H9 (cell line): ENCODE measurements at regions not wholly inside any gene's neighbourhood (a gene's known extent, or its start where the extent isn't known, plus 50 kb on each side); places are given as distances from the start of the nearest gene placed in this dataset.

Experiments
- DNase-seq: peaks from one replicate; pipeline ENCODE4 v3.0.0-alpha.2; 2017
- H2AFZ ChIP-seq: one replicate; pipeline ENCODE4 v1.6.1; 2013; ENCODE audit warnings: mild to moderate bottlenecking, low read length, control low read depth, moderate library complexity
- H2AK5ac ChIP-seq: 2 replicates; pipeline ENCODE4 v1.6.1; 2013; ENCODE audit warnings: low read length, control low read depth, mixed read lengths; ENCODE audit not compliant: insufficient read length
- H2BK120ac ChIP-seq: one replicate; pipeline ENCODE4 v1.6.1; 2013; ENCODE audit warnings: low read depth, mild to moderate bottlenecking, low read length, control low read depth, inconsistent platforms; ENCODE audit not compliant: poor library complexity, severe bottlenecking
- H2BK12ac ChIP-seq: 2 replicates; pipeline ENCODE4 v1.6.1; 2013; ENCODE audit warnings: low read length, control low read depth, mixed read lengths, low read depth; ENCODE audit not compliant: insufficient read length
- H2BK15ac ChIP-seq: 2 replicates; pipeline ENCODE4 v1.6.1; 2013; ENCODE audit warnings: low read depth, low read length, control low read depth
- H2BK20ac ChIP-seq: one replicate; pipeline ENCODE4 v1.6.1; 2013; ENCODE audit warnings: low read depth, mild to moderate bottlenecking, low read length, control low read depth, inconsistent platforms; ENCODE audit not compliant: poor library complexity, severe bottlenecking
- H2BK5ac ChIP-seq: 2 replicates; pipeline ENCODE4 v1.6.1; 2013; ENCODE audit warnings: low read length, control low read depth, mixed read lengths; ENCODE audit not compliant: insufficient read length
- H3K14ac ChIP-seq: 2 replicates; pipeline ENCODE4 v1.6.1; 2013; ENCODE audit warnings: low read length, control low read depth; ENCODE audit not compliant: insufficient read depth
- H3K18ac ChIP-seq: 2 replicates; pipeline ENCODE4 v1.6.1; 2013; ENCODE audit warnings: low read depth, mild to moderate bottlenecking, mixed read lengths, low read length, control low read depth; ENCODE audit not compliant: insufficient read length
- H3K23ac ChIP-seq: 2 replicates; pipeline ENCODE4 v1.6.1; 2013; ENCODE audit warnings: low read length, control low read depth, mixed read lengths, low read depth; ENCODE audit not compliant: insufficient read length
- H3K23me2 ChIP-seq: 2 replicates; pipeline ENCODE4 v1.6.1; 2013; ENCODE audit warnings: low read depth, mild to moderate bottlenecking, mixed read lengths, low read length, control low read depth; ENCODE audit not compliant: insufficient read length, poor library complexity, severe bottlenecking
- H3K27ac ChIP-seq: 2 replicates; pipeline ENCODE4 v1.5.1; 2013; ENCODE audit warnings: low read length, control low read depth, mixed read lengths, low read depth; ENCODE audit not compliant: insufficient read length
- H3K27me3 ChIP-seq: 2 replicates; pipeline ENCODE4 v1.6.1; 2013; ENCODE audit warnings: low read length, control low read depth, inconsistent platforms; ENCODE audit not compliant: insufficient read depth
- H3K4ac ChIP-seq: 2 replicates; pipeline ENCODE4 v1.6.1; 2013; ENCODE audit warnings: low read depth, mild to moderate bottlenecking, control low read depth, inconsistent platforms, low read length, moderate library complexity
- H3K4me1 ChIP-seq: 2 replicates; pipeline ENCODE4 v1.6.1; 2013; ENCODE audit warnings: low read length, control low read depth, inconsistent platforms; ENCODE audit not compliant: insufficient read depth
- H3K4me2 ChIP-seq: 2 replicates; pipeline ENCODE4 v1.6.1; 2013; ENCODE audit warnings: low read length, control low read depth, mixed read lengths; ENCODE audit not compliant: insufficient read length, insufficient read depth
- H3K56ac ChIP-seq: 2 replicates; pipeline ENCODE4 v1.6.1; 2013; ENCODE audit warnings: low read depth, mild to moderate bottlenecking, mixed read lengths, low read length, control low read depth; ENCODE audit not compliant: insufficient read length
- H3K79me1 ChIP-seq: 2 replicates; pipeline ENCODE4 v1.6.1; 2013; ENCODE audit warnings: low read depth, mild to moderate bottlenecking, moderate library complexity, low read length, control low read depth, inconsistent platforms; ENCODE audit not compliant: insufficient read depth, poor library complexity, severe bottlenecking
- H3K79me2 ChIP-seq: 2 replicates; pipeline ENCODE4 v1.6.1; 2013; ENCODE audit warnings: low read length, control low read depth, inconsistent platforms; ENCODE audit not compliant: insufficient read depth
- H3K9ac ChIP-seq: 2 replicates; pipeline ENCODE4 v1.6.1; 2013; ENCODE audit warnings: low read length, control low read depth, mixed read lengths; ENCODE audit not compliant: insufficient read length; ENCODE audit errors: extremely low read depth
- H3K9me3 ChIP-seq: one replicate; pipeline ENCODE4 v1.6.1; 2013; ENCODE audit warnings: low read depth, low read length, inconsistent platforms; ENCODE audit not compliant: control insufficient read depth
- H3T11ph ChIP-seq: one replicate; pipeline ENCODE4 v1.6.1; 2013; ENCODE audit warnings: mild to moderate bottlenecking, low read length, control low read depth, inconsistent platforms
- H4K20me1 ChIP-seq: one replicate; pipeline ENCODE4 v1.6.1; 2013; ENCODE audit not compliant: control insufficient read depth, insufficient read length, insufficient read depth
- H4K5ac ChIP-seq: 2 replicates; pipeline ENCODE4 v1.6.1; 2013; ENCODE audit warnings: low read depth, mild to moderate bottlenecking, mixed read lengths, low read length, control low read depth; ENCODE audit not compliant: insufficient read length
- H4K8ac ChIP-seq: replicated peaks from 2 replicates; pipeline ENCODE4 v1.6.1; 2013; ENCODE audit warnings: low read length, control low read depth, mixed read lengths, low read depth; ENCODE audit not compliant: insufficient read length
- H4K91ac ChIP-seq: 2 replicates; pipeline ENCODE4 v1.6.1; 2013; ENCODE audit warnings: low read depth, mild to moderate bottlenecking, moderate library complexity, mixed read lengths, low read length, control low read depth; ENCODE audit not compliant: insufficient read length
- H3K27ac Mint-ChIP-seq, 3 experiments: 2 replicates in 2 of 3; 3 replicates in 1 of 3; pipeline ENCODE4 v1.8.0; 2020 to 2021; ENCODE audit warnings: mixed read lengths in 3 of 3, mild to moderate bottlenecking in 1 of 3, moderate library complexity in 1 of 3
- H3K27me3 Mint-ChIP-seq: 2 replicates; pipeline ENCODE4 v1.8.0; 2021; ENCODE audit warnings: low read depth, mild to moderate bottlenecking, moderate library complexity, mixed read lengths
- H3K36me3 Mint-ChIP-seq, 3 experiments: 2 replicates in 2 of 3; 3 replicates in 1 of 3; pipeline ENCODE4 v1.8.0; 2020 to 2021; ENCODE audit warnings: low read depth in 3 of 3, mixed read lengths in 3 of 3; ENCODE audit not compliant: insufficient read depth in 1 of 3
- H3K4me1 Mint-ChIP-seq, 2 experiments: 2 replicates each; pipeline ENCODE4 v1.8.0; 2020; ENCODE audit warnings: mixed read lengths in 2 of 2
- H3K4me3 Mint-ChIP-seq, 2 experiments: 2 replicates in 1 of 2; 3 replicates in 1 of 2; pipeline ENCODE4 v1.8.0; 2020 to 2021; ENCODE audit warnings: mild to moderate bottlenecking in 2 of 2, mixed read lengths in 2 of 2, moderate library complexity in 1 of 2
- H3K9me3 Mint-ChIP-seq, 2 experiments: 2 replicates in 1 of 2; 3 replicates in 1 of 2; pipeline ENCODE4 v1.8.0; 2020; ENCODE audit warnings: mild to moderate bottlenecking in 2 of 2, mixed read lengths in 2 of 2, moderate library complexity in 1 of 2
- WGBS: extraction: QIAGEN DNeasy Blood & Tissue Kit; methylation state at CpG from one replicate; pipeline ENCODE4 v1.1.7; 2013; ENCODE audit warnings: missing lambda C conversion rate, low lambda C conversion rate, mixed read lengths; ENCODE audit not compliant: insufficient read length; ENCODE audit errors: extremely low coverage; 5-methylcytosine and 5-hydroxymethylcytosine counted together
- TF ChIP-seq, protein P1 (sequence below): fragments of 200-600 bp; sonication (generic); conservative IDR thresholded peaks from 3 replicates; pipeline ENCODE4 v1.8.0; 2021; ENCODE audit warnings: antibody characterized with exemption, mild to moderate bottlenecking

GRCh38 chr3:64836097-64836496 lies 148.3 kb upstream of the ADAMTS9 start:
- Histone ChIP-seq H3K9me3 (no peaks in the 10 kb centered on the region), H3K4ac (no peak overlapping the region), H3T11ph (no peak overlapping the region), H3K4me1 (no peaks in the 10 kb centered on the region), H2BK20ac (no peak overlapping the region), H3K56ac (no peak overlapping the region), H4K91ac (no peak overlapping the region), H2BK5ac (no peak overlapping the region), H3K9ac (no peak overlapping the region), H2BK120ac (no peak overlapping the region), H3K27me3 (no peaks in the 10 kb centered on the region; the same call in 1 of the 2 replicates), H2BK15ac (no peak overlapping the region), H2BK12ac (no peak overlapping the region), H4K5ac (no peak overlapping the region), H3K23me2 (no peaks in the 10 kb centered on the region), H3K4me2 (no peak overlapping the region), H3K14ac (no peak overlapping the region), H2AK5ac (no peak overlapping the region), H3K23ac (no peak overlapping the region), H3K79me1 (no peaks in the 10 kb centered on the region), H4K20me1 (no peaks in the 10 kb centered on the region), H3K79me2 (no peaks in the 10 kb centered on the region), H4K8ac (no peak overlapping the region), H3K27ac (no peak overlapping the region), H2AFZ (no peak overlapping the region), H3K18ac (no peak overlapping the region)
- H3K27ac Mint-ChIP-seq: no peak overlapping the region
- H3K36me3 Mint-ChIP-seq: no peaks in the 10 kb centered on the region
- no CpG with 5 or more reads among the region's 2 CpGs for WGBS
- H3K4me1 Mint-ChIP-seq: peaks cover 10 to 12% of the 10 kb centered on the region in 2 experiments
- no peak for DNase-seq
- TF ChIP-seq, protein P1, sequence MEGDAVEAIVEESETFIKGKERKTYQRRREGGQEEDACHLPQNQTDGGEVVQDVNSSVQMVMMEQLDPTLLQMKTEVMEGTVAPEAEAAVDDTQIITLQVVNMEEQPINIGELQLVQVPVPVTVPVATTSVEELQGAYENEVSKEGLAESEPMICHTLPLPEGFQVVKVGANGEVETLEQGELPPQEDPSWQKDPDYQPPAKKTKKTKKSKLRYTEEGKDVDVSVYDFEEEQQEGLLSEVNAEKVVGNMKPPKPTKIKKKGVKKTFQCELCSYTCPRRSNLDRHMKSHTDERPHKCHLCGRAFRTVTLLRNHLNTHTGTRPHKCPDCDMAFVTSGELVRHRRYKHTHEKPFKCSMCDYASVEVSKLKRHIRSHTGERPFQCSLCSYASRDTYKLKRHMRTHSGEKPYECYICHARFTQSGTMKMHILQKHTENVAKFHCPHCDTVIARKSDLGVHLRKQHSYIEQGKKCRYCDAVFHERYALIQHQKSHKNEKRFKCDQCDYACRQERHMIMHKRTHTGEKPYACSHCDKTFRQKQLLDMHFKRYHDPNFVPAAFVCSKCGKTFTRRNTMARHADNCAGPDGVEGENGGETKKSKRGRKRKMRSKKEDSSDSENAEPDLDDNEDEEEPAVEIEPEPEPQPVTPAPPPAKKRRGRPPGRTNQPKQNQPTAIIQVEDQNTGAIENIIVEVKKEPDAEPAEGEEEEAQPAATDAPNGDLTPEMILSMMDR: no peak
- no peaks in the 10 kb centered on the region for H3K9me3 Mint-ChIP-seq
- no peak overlapping the region for H3K4me3 Mint-ChIP-seq
- H3K27me3 Mint-ChIP-seq: no peaks in the 10 kb centered on the region
